CD14-positive monocyte (primary cell): ENCODE measurements at regions not wholly inside any gene's neighbourhood (a gene's known extent, or its start where the extent isn't known, plus 50 kb on each side); places are given as distances from the start of the nearest gene placed in this dataset.

Experiments used
- DNase-seq, 3 donors: peaks; one replicate each; pipeline ENCODE4 v3.0.0-alpha.2; 2011 to 2022
- H2AFZ ChIP-seq: 2 replicates; pipeline ENCODE4 v1.6.0; 2012; ENCODE audit warnings: mild to moderate bottlenecking, low read depth, low read length, inconsistent platforms; ENCODE audit not compliant: insufficient read depth, poor library complexity, severe bottlenecking
- H3K27ac ChIP-seq, 2 donors: 1 replicate in 1 of 2; 2 replicates in 1 of 2; pipeline ENCODE4 v1.5.1; 2012 to 2013; ENCODE audit warnings: low read length in 2 of 2, control low read depth in 1 of 2, inconsistent platforms in 1 of 2, low read depth in 1 of 2, mild to moderate bottlenecking in 1 of 2
- H3K27me3 ChIP-seq, 2 donors: one replicate each; pipeline versions ENCODE4 v1.6.0 to v1.6.1; 2011 to 2013; ENCODE audit warnings: low read length in 2 of 2; ENCODE audit not compliant: control insufficient read depth in 2 of 2, insufficient read depth in 2 of 2
- H3K36me3 ChIP-seq, 2 donors: replicated peaks in 1 of 2; 1 replicate in 1 of 2; 2 replicates in 1 of 2; pipeline versions ENCODE4 v1.5.1 to v1.6.1; 2012 to 2013; ENCODE audit warnings: low read length in 2 of 2, control low read depth in 1 of 2, inconsistent platforms in 1 of 2, mild to moderate bottlenecking in 1 of 2; ENCODE audit not compliant: insufficient read depth in 2 of 2, control insufficient read depth in 1 of 2
- H3K4me1 ChIP-seq, 2 donors: 1 replicate in 1 of 2; 2 replicates in 1 of 2; pipeline versions ENCODE4 v1.5.1 to v1.6.1; 2012 to 2013; ENCODE audit warnings: low read length in 2 of 2, control low read depth in 1 of 2, inconsistent platforms in 1 of 2, mild to moderate bottlenecking in 1 of 2, moderate library complexity in 1 of 2; ENCODE audit not compliant: insufficient read depth in 2 of 2, control insufficient read depth in 1 of 2
- H3K4me2 ChIP-seq: replicated peaks from 2 replicates; pipeline ENCODE3; 2012; ENCODE audit warnings: low read length, moderate library complexity, mild to moderate bottlenecking; ENCODE audit not compliant: poor library complexity, severe bottlenecking; ENCODE audit errors: extremely low read depth
- H3K4me3 ChIP-seq, 3 experiments: fragments of 200-600 bp in 1 of 3; sonication (generic) in 1 of 3; replicated peaks in 1 of 3; 1 replicate in 2 of 3; 2 replicates in 1 of 3; pipeline ENCODE4 v1.5.1; 2011 to 2013; ENCODE audit warnings: low read length in 3 of 3, mild to moderate bottlenecking in 3 of 3, control low read depth in 2 of 3, low read depth in 2 of 3, inconsistent platforms in 1 of 3, moderate library complexity in 1 of 3
- H3K79me2 ChIP-seq: 2 replicates; pipeline ENCODE4 v1.6.0; 2012; ENCODE audit warnings: mild to moderate bottlenecking, control low read depth, inconsistent platforms, low read length, moderate library complexity; ENCODE audit not compliant: insufficient read depth
- H3K9ac ChIP-seq: 2 replicates; pipeline ENCODE4 v1.6.0; 2017; ENCODE audit warnings: low read length, mild to moderate bottlenecking; ENCODE audit not compliant: insufficient read depth, poor library complexity, severe bottlenecking
- H3K9me3 ChIP-seq, 2 donors: replicated peaks in 1 of 2; 1 replicate in 1 of 2; 2 replicates in 1 of 2; pipeline versions ENCODE4 v1.5.1 to v1.6.1; 2012 to 2013; ENCODE audit warnings: low read length in 2 of 2, control low read depth in 1 of 2; ENCODE audit not compliant: control insufficient read depth in 1 of 2, insufficient read depth in 1 of 2
- H4K20me1 ChIP-seq: 2 replicates; pipeline ENCODE4 v1.6.0; 2012; ENCODE audit warnings: mild to moderate bottlenecking, low read length, control low read depth, moderate library complexity; ENCODE audit not compliant: insufficient read depth
- H3K27ac Mint-ChIP-seq, 7 donors: one replicate each; pipeline ENCODE4 v1.8.0; 2020; ENCODE audit warnings: mild to moderate bottlenecking in 7 of 7, mixed read lengths in 7 of 7, moderate library complexity in 6 of 7, inconsistent platforms in 2 of 7
- H3K27me3 Mint-ChIP-seq, 3 donors: one replicate each; pipeline ENCODE4 v1.8.0; 2021 to 2022; ENCODE audit warnings: low read depth in 3 of 3, mild to moderate bottlenecking in 3 of 3, mixed read lengths in 3 of 3, moderate library complexity in 3 of 3, inconsistent platforms in 1 of 3
- H3K36me3 Mint-ChIP-seq, 2 donors: one replicate each; pipeline ENCODE4 v1.8.0; 2020; ENCODE audit warnings: mixed read lengths in 2 of 2, inconsistent platforms in 1 of 2, mild to moderate bottlenecking in 1 of 2
- H3K4me1 Mint-ChIP-seq: one replicate; pipeline ENCODE4 v1.8.0; 2020; ENCODE audit warnings: mild to moderate bottlenecking, mixed read lengths
- H3K4me3 Mint-ChIP-seq, 2 donors: one replicate each; pipeline ENCODE4 v1.8.0; 2020; ENCODE audit warnings: mild to moderate bottlenecking in 2 of 2, mixed read lengths in 2 of 2, moderate library complexity in 1 of 2
- H3K9me3 Mint-ChIP-seq, 7 donors: one replicate each; pipeline ENCODE4 v1.8.0; 2020 to 2022; ENCODE audit warnings: mixed read lengths in 7 of 7, mild to moderate bottlenecking in 6 of 7, moderate library complexity in 6 of 7, inconsistent platforms in 2 of 7
- CTCF ChIP-seq: fragments of 200-600 bp; IDR thresholded peaks from one replicate; pipeline ENCODE4 v1.8.0; 2022; ENCODE audit warnings: antibody characterized with exemption, mild to moderate bottlenecking
- WGBS: methylation state at CpG from one replicate; pipeline ENCODE4 v1.1.5; 2013; ENCODE audit warnings: missing lambda C conversion rate; ENCODE audit not compliant: insufficient coverage; 5-methylcytosine and 5-hydroxymethylcytosine counted together
- intact Hi-C, 2 donors: fragments of 100-400 bp; cut with micrococcal nuclease; formaldehyde crosslinking; loops; one replicate each; pipeline versions ENCODE4 v1.15.0 to v1.15.1; 2023

GRCh38 chrX:33906971-33907370 is 225.1 kb downstream of the FAM47A start:
- no peaks in the 10 kb centered on the region for H3K27me3 ChIP-seq
- no peaks in the 10 kb centered on the region for H3K9me3 ChIP-seq
- no peaks in the 10 kb centered on the region for H3K79me2 ChIP-seq
- no peaks in the 10 kb centered on the region for H3K4me1 Mint-ChIP-seq
- no CpG with 5 or more reads among the region's 2 CpGs for WGBS
- DNase-seq = no peak
- H3K4me2 ChIP-seq = no peak overlapping the region
- H3K27ac ChIP-seq = no peak overlapping the region
- no peak overlapping the region for H3K4me3 Mint-ChIP-seq
- no peak overlapping the region for H3K9ac ChIP-seq
- peaks cover 0 to 2% (median 0%) of the 10 kb centered on the region in 3 donors for H3K27me3 Mint-ChIP-seq
- H3K9me3 Mint-ChIP-seq = peaks cover 0 to 9% (median 3%) of the 10 kb centered on the region in 7 donors
- H4K20me1 ChIP-seq = no peaks in the 10 kb centered on the region
- intact Hi-C loops = no loop called here
- H3K36me3 Mint-ChIP-seq = no peaks in the 10 kb centered on the region
- H3K4me1 ChIP-seq = no peaks in the 10 kb centered on the region
- TF ChIP-seq CTCF = no peak
- H2AFZ ChIP-seq = no peak overlapping the region
- H3K27ac Mint-ChIP-seq = no peak overlapping the region
- H3K4me3 ChIP-seq = no peak overlapping the region
- no peaks in the 10 kb centered on the region for H3K36me3 ChIP-seq

GRCh38 chrX:33892670-33893069 is 239.4 kb downstream of the FAM47A start:
- H3K79me2 ChIP-seq = no peaks in the 10 kb centered on the region
- no peak overlapping the region for H3K4me3 Mint-ChIP-seq
- no peak overlapping the region for H3K27ac ChIP-seq
- H3K9ac ChIP-seq = no peak overlapping the region
- H2AFZ ChIP-seq = no peak overlapping the region
- no peaks in the 10 kb centered on the region for H3K36me3 Mint-ChIP-seq
- H3K9me3 Mint-ChIP-seq = peaks cover 0 to 5% (median 0%) of the 10 kb centered on the region in 7 donors
- peaks cover 0 to 10% of the 10 kb centered on the region in 2 donors for H3K9me3 ChIP-seq
- H4K20me1 ChIP-seq = no peaks in the 10 kb centered on the region
- no peaks in the 10 kb centered on the region for H3K27me3 ChIP-seq
- H3K4me1 Mint-ChIP-seq = no peaks in the 10 kb centered on the region
- no peak for TF ChIP-seq CTCF
- peaks cover 0 to 2% (median 0%) of the 10 kb centered on the region in 3 donors for H3K27me3 Mint-ChIP-seq
- no CpG with 5 or more reads among the region's 2 CpGs for WGBS
- H3K4me3 ChIP-seq = no peak overlapping the region
- H3K27ac Mint-ChIP-seq = no peak overlapping the region
- intact Hi-C loops = no loop called here
- H3K4me1 ChIP-seq = no peaks in the 10 kb centered on the region
- H3K36me3 ChIP-seq = no peaks in the 10 kb centered on the region
- DNase-seq = no peak
- H3K4me2 ChIP-seq = no peak overlapping the region
